IPS DF 6.9 (cell line): ENCODE measurements at regions not wholly inside any gene's neighbourhood (a gene's known extent, or its start where the extent isn't known, plus 50 kb on each side); places are given as distances from the start of the nearest gene placed in this dataset.
A peak's percentile ranks its signal among the peaks of the same experiment; 100 is the strongest.

ENCODE experiments used
- DNase-seq: peaks from one replicate; pipeline ENCODE4 v3.0.0-alpha.2; 2013; ENCODE audit warnings: low read depth, low spot score
- H3K27ac ChIP-seq: one replicate; pipeline ENCODE4 v1.5.1; 2013; ENCODE audit warnings: low read length, control low read depth
- H3K27me3 ChIP-seq: 2 replicates; pipeline ENCODE4 v1.6.1; 2013; ENCODE audit warnings: mild to moderate bottlenecking, low read length; ENCODE audit not compliant: control insufficient read depth, insufficient read depth
- H3K36me3 ChIP-seq: 2 replicates; pipeline ENCODE4 v1.6.1; 2013; ENCODE audit warnings: low read length; ENCODE audit not compliant: control insufficient read depth, insufficient read depth
- H3K4me1 ChIP-seq: 2 replicates; pipeline ENCODE4 v1.6.1; 2013; ENCODE audit warnings: low read length; ENCODE audit not compliant: control insufficient read depth, insufficient read depth
- H3K4me3 ChIP-seq: 2 replicates; pipeline ENCODE4 v1.5.1; 2013; ENCODE audit warnings: mild to moderate bottlenecking, low read length
- H3K9me3 ChIP-seq: 2 replicates; pipeline ENCODE4 v1.6.1; 2013; ENCODE audit warnings: low read length, inconsistent platforms; ENCODE audit not compliant: control insufficient read depth, insufficient read depth
- WGBS: extraction: QIAGEN DNeasy Blood & Tissue Kit; methylation state at CpG from one replicate; pipeline ENCODE4 v1.1.7; 2013; ENCODE audit warnings: mixed read lengths, missing lambda C conversion rate; ENCODE audit not compliant: insufficient read length, insufficient coverage; 5-methylcytosine and 5-hydroxymethylcytosine counted together

- Histone ChIP-seq H3K4me1 (no peaks in the 10 kb centered on the region), H3K36me3 (no peaks in the 10 kb centered on the region), H3K9me3 (peaks cover 1% of the 10 kb centered on the region), H3K27me3 (no peaks in the 10 kb centered on the region), H3K4me3 (no peak overlapping the region), H3K27ac (no peak overlapping the region)
- no CpG with 5 or more reads among the region's 2 CpGs for WGBS
- DNase-seq: no peak
These were observed 273.5 kb upstream of the CCDC54 start for GRCh38 chr3:107103786-107104185.

DNA sequence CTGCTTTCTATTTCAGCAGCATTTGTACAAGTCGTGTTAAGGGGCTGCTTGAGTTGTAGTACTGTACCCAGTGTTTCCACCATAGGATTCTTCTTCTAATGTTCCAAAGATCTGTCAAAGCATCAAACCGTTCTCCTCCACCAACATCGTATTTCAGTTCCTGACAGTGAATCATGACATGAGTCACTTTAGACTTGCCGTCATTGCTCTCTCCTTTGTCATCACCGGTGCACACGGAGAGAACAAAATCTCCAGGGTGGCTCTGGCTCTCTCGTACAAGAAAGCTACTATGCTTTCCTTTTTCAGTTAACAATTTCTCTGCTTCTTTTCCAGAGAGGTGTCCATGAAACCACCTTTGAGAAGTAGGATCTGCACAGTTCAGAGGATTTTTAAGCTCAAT, 270.9 kb upstream of the CCDC54 start:
- no CpG with 5 or more reads among the region's 7 CpGs for WGBS
- H3K4me3 ChIP-seq: no peak overlapping the region
- DNase-seq: no peak

DNA sequence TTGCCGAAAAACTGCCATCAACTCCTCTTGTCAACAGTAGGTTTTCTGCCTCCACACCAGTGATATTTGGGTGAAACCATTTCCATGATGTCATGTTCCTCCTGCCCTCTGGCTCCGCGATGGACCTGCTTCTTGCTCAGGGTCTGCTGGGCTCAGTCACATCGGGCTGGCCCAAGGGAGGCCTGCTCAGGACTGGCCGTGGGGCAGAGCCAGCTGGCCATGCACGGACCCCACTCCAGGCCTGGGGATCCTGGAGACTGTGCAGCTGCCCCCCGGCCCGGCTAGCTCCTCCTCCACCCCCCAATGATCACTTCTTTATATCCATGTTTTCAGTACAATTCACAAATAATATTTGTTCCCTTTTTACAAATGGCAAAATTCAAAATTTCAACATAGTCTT, 270.3 kb upstream of the CCDC54 start:
- Histone ChIP-seq H3K27ac (no peak overlapping the region), H3K36me3 (no peaks in the 10 kb centered on the region), H3K4me3 (no peak overlapping the region), H3K4me1 (no peaks in the 10 kb centered on the region), H3K9me3 (peaks cover 1% of the 10 kb centered on the region), H3K27me3 (no peaks in the 10 kb centered on the region)
- no CpG with 5 or more reads among the region's 8 CpGs for WGBS
- DNase-seq: no peak

More for the DNA sequence above, 270.9 kb upstream of the CCDC54 start:
- Histone ChIP-seq H3K9me3 (peaks cover 1% of the 10 kb centered on the region), H3K36me3 (no peaks in the 10 kb centered on the region), H3K27me3 (no peaks in the 10 kb centered on the region), H3K27ac (no peak overlapping the region), H3K4me1 (no peaks in the 10 kb centered on the region)

- Histone ChIP-seq H3K4me3 (no peak overlapping the region), H3K27ac (no peak overlapping the region), H3K9me3 (no peaks in the 10 kb centered on the region), H3K36me3 (no peaks in the 10 kb centered on the region), H3K4me1 (no peaks in the 10 kb centered on the region), H3K27me3 (no peaks in the 10 kb centered on the region)
- no CpG with 5 or more reads among the region's 3 CpGs for WGBS
- DNase-seq: no peak
These were observed 266.5 kb upstream of the CCDC54 start for GRCh38 chr3:107110596-107111305.

- whole genome bisulfite sequencing: no CpG with 5 or more reads among the region's 2 CpGs
- H3K4me3 ChIP-seq: no peak overlapping the region
- no peak for DNase-seq
- no peaks in the 10 kb centered on the region for H3K27me3 ChIP-seq
- no peaks in the 10 kb centered on the region for H3K4me1 ChIP-seq
- H3K27ac ChIP-seq: no peak overlapping the region
- no peaks in the 10 kb centered on the region for H3K36me3 ChIP-seq
- no peaks in the 10 kb centered on the region for H3K9me3 ChIP-seq
These were observed 265.4 kb upstream of the CCDC54 start for GRCh38 chr3:107111872-107112271.

- H3K27ac ChIP-seq: no peak overlapping the region
- no peaks in the 10 kb centered on the region for H3K36me3 ChIP-seq
- no peaks in the 10 kb centered on the region for H3K9me3 ChIP-seq
- H3K4me1 ChIP-seq: no peaks in the 10 kb centered on the region
- DNase-seq: no peak
- H3K4me3 ChIP-seq: no peak overlapping the region
- WGBS: no CpG with 5 or more reads among the region's 1 CpG
- H3K27me3 ChIP-seq: no peaks in the 10 kb centered on the region
These were observed 264.9 kb upstream of the CCDC54 start for GRCh38 chr3:107112356-107112755.

- no peaks in the 10 kb centered on the region for H3K4me1 ChIP-seq
- H3K36me3 ChIP-seq: no peaks in the 10 kb centered on the region
- H3K4me3 ChIP-seq: no peak overlapping the region
- no peaks in the 10 kb centered on the region for H3K9me3 ChIP-seq
- WGBS: no CpG with 5 or more reads among the region's 17 CpGs
- DNase-seq: no peak
- no peak overlapping the region for H3K27ac ChIP-seq
- H3K27me3 ChIP-seq: no peaks in the 10 kb centered on the region
These were observed 261.0 kb upstream of the CCDC54 start for GRCh38 chr3:107116251-107116650.

DNA sequence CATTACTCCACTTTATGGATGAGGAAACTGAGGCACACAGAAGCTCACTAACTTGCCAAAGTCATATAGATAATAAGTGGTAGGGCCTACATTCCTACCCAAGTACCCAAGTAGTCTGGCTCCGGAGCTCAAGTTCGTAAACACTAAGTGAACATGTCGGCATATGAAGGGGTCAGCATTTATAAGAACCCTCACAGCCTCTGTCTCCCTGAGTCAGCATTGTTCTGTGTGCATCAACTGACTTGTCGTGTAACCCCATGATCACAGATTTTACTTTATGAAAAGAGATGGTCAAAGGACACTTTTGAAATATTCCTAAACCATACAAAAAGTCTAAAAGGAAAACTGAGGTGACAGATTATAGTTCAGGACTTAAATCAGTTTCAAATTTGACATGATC, 260.1 kb upstream of the CCDC54 start:
- no peak overlapping the region for H3K27ac ChIP-seq

GRCh38 chr3:107117922-107118536, 259.2 kb upstream of the CCDC54 start:
- H3K36me3 ChIP-seq: no peaks in the 10 kb centered on the region
- DNase-seq: peak; percentile 57
- WGBS: no CpG with 5 or more reads among the region's 10 CpGs
- no peaks in the 10 kb centered on the region for H3K4me1 ChIP-seq
- H3K27ac ChIP-seq: no peak overlapping the region
- H3K4me3 ChIP-seq: no peak overlapping the region
- no peaks in the 10 kb centered on the region for H3K27me3 ChIP-seq
- H3K9me3 ChIP-seq: no peaks in the 10 kb centered on the region

More for the DNA sequence above, 260.1 kb upstream of the CCDC54 start:
- Histone ChIP-seq H3K4me1 (no peaks in the 10 kb centered on the region), H3K9me3 (no peaks in the 10 kb centered on the region), H3K4me3 (no peak overlapping the region), H3K27me3 (no peaks in the 10 kb centered on the region), H3K36me3 (no peaks in the 10 kb centered on the region)
- no peak for DNase-seq
- WGBS: no CpG with 5 or more reads among the region's 4 CpGs

- DNase-seq: no peak
- H3K36me3 ChIP-seq: no peaks in the 10 kb centered on the region
- WGBS: no CpG with 5 or more reads among the region's 1 CpG
- H3K4me3 ChIP-seq: no peak overlapping the region
- no peaks in the 10 kb centered on the region for H3K27me3 ChIP-seq
- no peak overlapping the region for H3K27ac ChIP-seq
- no peaks in the 10 kb centered on the region for H3K9me3 ChIP-seq
- no peaks in the 10 kb centered on the region for H3K4me1 ChIP-seq
These were observed 252.4 kb upstream of the CCDC54 start for GRCh38 chr3:107124885-107125284.

DNA sequence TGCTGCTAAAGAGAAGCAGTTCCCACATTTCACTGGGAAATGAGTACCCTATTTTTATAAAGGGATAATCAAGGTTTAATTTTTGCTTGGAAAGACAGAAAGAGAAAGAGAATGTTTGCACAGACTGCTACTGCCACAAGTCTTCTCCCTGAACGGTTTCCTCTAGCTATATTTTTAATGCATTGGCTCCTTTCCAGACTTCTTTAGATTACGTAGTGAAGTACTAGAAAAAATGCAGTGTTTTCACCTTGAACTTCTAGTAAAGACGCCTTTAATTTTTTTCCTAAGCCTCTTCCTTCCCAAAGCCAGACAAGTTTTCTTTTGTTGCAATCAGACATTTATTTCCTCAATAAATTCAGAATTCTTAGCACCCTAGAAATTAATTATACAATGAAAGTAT, 248.3 kb upstream of the CCDC54 start:
- Histone ChIP-seq H3K27me3 (no peaks in the 10 kb centered on the region), H3K4me3 (no peak overlapping the region), H3K27ac (no peak overlapping the region), H3K9me3 (no peaks in the 10 kb centered on the region), H3K4me1 (no peaks in the 10 kb centered on the region), H3K36me3 (no peaks in the 10 kb centered on the region)
- DNase-seq: no peak
- WGBS: no CpG with 5 or more reads among the region's 3 CpGs
